ENCODE measurements at regions not wholly inside any gene's neighbourhood (a gene's known extent, or its start where the extent isn't known, plus 50 kb on each side); places are given as distances from the start of the nearest gene placed in this dataset.

GRCh38 chr5:82804155-82804690, 273.0 kb downstream of the TMEM167A start:
- no peak for DNase-seq

DNA sequence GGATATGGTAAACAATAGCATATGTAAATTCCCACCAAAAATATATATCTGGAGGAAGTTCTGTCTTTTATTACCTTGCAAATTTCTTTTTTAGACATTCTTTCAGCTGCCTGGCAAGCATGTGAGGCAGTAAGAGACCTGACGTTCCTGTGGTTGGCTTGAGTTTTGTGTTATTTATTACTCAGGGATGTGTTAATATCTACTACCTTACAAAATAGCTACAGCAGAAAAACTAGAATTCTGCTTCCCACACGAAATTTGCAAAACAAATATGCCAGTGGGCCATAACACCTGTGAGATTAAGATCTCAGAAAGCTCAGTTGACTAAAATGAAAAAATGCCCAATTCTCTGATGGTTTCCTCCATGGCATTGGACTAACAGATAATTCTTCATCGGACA, 274.2 kb downstream of the TMEM167A start:
- DNase-seq = no peak

DNA sequence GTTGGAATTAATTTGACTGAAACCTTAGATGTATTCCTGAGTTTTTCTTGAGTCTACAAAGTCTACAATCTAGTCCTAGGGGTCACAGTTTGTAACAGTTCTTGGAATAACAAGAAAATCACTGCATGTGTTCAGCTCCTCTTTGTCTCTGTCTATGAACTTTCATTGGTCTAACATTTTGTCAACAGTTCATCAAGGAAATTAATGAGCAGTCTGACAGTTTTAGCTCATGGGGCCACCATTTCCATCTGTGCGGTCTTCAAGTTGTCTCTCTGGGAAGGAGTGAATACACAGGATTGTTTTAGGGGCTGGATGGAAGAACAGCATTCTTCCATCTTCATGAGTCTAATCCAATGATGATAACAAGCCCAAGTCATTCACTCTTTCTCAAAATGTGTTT, 276.4 kb downstream of the TMEM167A start:
- DNase-seq = no peak

GRCh38 chr5:82799361-82800077, 277.7 kb downstream of the TMEM167A start:
- no peak for DNase-seq

DNA sequence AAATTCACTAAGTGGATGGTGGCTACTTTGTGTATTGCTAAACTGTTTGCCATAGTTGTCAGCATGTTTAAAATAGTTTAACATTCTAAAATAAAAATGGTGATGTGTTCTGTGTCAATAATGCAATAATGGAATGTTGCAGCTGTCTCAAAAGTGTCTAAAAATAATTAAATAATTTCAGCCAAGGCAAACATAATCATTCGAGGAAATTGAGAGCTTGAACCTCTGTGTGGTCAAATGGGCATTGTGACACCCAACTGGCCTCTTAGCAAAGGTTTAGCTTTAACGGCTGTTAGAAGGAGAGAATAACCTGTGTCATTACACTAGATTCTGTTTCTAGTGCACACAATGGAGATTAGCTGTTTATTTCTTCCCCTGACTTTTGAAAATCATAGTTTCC, 278.5 kb downstream of the TMEM167A start:
- DNase-seq = no peak

- DNase-seq = no peak
These were observed 280.4 kb downstream of the TMEM167A start for GRCh38 chr5:82796643-82797416.

DNA sequence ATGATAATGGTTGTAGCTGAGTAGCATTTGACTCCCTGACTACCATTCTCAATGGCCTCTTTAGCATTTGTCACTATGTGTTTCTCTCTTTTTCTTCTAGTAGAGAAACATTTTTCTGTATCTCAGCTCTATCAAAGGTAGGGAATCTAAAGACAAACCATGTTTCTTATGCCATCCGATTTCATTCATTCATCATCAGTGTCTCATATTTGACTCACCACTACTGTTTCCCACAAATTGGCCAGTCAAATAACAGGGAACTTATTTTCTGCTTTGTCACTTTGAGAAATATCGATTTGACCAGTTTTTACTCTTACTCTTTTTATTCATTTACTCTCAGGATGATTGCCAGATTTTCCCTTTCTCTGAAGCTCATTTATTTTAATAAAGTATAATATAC, 282.3 kb downstream of the TMEM167A start:
- no peak for DNase-seq

DNA sequence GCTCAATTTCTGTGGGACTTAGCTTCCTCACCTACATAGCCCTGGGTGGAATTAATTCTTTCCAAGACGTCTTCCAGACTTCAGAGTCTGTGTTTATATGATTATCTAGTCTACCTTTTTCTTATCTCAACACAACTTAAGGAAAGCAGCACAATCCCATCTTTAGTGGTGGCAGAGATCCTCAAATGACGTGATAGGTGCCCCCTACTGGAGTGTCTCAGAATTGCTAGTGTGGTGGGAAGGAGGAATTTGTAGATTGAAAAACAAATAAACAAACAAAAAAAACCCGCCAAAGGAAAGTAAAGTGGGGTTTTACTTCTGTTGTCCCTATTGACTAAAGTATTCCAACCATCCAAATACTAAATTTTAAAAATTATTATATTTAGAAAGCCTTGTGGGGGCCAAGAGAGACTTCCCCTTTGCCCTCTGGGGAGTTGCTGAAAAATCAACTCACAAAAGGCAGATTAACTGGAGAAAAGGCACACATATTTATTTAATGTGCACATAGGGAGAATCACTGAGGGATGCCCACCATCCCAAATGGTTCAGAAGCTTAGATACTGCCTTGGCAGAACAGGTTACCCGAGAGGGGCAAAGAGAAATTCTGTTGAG, 283.3 kb downstream of the TMEM167A start:
- peak; percentile 17 to 30 (median 26) for DNase-seq

GRCh38 chr5:82792096-82792495, 285.1 kb downstream of the TMEM167A start:
- DNase-seq = no peak

DNA sequence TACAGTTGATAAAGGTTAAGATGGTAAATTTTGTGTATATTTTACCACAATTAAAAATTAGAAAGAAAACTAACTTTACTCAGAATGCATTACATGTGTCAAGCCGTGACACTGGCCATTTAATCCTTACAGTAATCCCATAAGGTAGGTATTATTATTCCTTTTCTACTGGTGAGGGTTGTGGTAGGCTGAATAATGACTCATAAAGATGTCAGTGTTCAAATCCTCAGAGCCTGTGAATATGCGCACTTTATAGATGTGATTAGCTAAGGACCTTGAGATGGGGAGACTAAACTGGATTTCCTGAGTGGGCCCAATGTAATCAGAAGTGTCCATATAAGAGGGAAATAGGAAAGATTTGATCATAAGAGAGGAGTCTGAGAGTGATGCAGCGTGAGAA, 288.1 kb downstream of the TMEM167A start:
- no peak for DNase-seq

DNA sequence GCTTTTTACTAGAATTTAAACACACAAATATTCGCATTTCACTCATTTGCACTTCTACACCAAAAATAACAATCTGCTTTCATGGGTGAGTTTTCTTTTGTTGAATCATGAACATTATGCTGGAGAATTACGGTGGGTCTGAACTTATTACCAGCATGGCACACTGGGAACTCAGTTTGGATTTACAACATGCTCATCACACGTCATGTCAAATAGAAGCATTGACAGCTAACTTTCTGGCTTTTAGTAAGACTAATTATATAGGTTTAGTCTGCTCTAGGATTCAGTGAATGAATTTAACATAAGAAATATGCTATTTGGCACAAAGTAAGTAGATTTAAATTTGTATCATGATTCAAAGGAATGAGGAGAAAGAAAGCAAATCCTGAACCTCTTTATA, 290.4 kb downstream of the TMEM167A start:
- no peak for DNase-seq

DNA sequence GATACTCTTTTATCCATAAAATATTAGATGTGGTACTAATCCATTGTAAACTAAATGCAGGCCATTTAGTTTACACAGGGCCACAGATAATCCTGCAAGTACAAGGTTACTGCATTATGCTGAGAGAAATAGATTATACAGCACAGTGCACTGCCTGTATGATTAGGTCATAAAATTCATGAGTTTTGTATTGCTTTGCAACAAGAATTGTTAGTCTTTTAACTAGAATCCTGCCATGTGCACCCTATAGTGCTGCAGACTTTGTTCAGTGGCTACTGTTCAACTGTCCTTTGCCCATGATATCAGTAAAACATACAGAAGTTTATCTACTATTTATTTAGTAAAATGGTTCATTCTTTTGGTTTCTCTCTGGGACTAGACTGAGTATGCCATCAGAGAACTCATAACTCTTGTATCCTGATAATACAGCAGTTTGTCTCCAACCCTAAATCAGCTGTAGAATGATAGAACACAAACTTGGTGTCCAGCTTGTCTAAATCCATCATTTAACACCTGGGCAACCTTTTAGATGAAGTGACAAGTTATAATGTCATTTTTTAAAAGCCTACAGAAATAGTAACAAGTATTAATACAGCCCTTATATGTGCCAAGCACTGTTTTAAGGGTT, 291.2 kb downstream of the TMEM167A start:
- DNase-seq = no peak

DNA sequence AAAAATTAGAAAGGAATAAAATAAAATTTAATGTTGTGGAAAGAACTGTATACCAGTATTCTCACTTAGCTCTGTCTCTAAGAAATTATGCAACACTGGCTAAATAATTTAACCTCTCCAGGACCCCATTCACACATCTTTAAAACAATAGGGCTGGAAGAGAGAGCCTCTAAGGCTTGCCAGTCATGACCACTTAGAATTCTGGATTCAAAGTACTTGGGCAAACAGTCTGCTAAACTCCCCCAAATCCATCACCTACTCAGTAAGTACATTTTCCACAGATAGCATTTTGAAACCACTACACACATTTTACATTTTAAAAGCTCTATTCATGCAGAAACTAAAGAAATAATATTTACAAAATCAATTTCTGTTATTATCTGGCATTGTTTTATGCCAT, 291.7 kb downstream of the TMEM167A start:
- DNase-seq = no peak

- DNase-seq = no peak
These were observed 292.7 kb downstream of the TMEM167A start for GRCh38 chr5:82784521-82784920.

DNA sequence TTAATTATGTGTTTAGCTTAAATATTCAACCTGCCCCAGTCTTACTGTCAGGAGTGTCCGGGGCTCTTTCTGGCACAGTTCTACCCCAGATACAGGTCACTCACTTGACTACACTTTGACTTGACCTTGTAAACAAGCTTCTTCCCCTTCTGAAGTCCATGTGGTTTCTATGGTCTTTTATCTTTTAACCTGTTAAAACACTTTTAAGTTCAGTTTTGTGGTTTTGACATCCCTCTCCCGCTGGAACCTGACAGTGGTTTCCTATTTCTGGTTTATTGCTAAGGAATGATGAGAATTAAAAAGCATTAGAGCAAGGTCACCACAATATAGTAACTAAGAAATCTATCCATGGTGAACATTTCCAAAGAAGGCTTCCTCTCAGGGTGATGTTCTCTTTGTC, 300.1 kb downstream of the TMEM167A start:
- no peak for DNase-seq

DNA sequence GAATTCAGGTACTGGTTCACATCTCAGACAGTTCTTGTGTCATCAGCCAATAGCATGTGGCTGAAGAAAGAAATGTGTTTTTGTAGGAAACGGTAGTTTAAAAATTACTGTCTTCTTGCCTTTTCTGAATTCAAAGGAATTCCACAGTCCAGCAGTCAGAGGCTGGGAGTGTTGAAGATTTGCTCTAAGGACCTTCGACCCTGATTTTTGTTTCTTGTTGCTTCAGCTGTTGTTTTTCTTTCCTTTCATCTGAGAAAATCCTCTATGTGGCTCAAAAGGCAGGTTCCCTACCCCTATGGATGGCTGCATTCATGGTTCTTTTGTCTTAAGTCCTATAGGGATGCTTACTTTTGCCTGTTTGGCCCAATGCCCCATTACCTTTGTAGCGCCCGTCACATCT, 304.9 kb downstream of the TMEM167A start:
- DNase-seq = no peak

DNA sequence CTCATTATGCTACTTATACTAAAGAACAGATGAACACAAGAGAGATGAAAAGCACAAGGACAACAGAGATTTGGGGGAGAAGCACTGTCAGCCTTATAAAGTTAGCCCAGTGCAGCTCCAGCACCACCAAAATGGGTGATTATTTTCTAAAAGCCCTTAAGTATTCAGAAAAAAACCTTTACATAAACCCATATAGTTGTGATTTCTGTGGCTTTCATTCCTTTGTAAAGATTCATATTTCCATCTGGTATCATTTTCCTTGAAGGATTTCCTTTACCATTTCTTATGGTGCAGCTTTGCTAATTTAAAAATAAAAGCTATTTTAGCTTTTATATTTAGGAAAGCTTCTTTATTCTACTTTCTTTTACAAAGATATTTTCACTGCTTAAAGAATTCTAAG, 311.0 kb downstream of the TMEM167A start:
- no peak for DNase-seq

DNA sequence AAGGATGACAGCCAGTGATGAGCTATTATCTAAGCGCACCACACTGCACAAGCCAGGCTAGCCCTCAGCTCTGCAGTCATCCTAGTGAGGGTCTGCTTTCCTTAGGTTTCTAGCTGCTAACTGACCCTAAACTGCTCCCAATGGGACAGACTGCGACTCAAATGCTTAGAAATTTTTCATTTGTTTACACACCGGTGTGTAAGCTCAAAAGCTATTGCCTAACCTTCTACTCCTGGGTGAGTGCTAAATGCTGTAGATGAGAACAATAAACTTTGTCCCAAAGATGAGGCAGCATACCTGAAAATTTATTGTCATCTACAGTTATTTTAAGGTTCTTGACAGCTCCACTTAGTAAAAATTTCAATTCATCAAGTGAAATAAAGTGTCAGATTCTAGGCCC, 311.4 kb downstream of the TMEM167A start:
- no peak for DNase-seq

DNA sequence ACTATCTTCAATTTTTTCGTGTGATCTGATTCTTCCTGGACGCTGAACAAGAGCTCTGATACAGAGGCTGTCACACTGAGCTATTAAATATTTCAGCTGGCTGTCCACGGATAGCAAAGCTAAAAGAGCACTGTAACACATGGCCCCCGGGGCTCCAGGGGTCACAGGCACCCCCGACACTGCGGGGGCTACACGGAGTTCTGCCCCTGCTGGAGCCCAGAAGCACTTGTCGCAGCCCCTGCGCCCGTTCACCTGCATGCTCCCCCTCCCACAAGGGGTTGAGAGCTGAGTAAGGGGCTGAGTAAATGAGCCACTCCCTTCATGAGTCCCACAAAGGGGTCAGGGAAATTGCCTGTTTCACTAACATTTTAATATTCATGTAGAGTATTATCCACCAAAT, 316.3 kb downstream of the TMEM167A start:
- DNase-seq = no peak

DNA sequence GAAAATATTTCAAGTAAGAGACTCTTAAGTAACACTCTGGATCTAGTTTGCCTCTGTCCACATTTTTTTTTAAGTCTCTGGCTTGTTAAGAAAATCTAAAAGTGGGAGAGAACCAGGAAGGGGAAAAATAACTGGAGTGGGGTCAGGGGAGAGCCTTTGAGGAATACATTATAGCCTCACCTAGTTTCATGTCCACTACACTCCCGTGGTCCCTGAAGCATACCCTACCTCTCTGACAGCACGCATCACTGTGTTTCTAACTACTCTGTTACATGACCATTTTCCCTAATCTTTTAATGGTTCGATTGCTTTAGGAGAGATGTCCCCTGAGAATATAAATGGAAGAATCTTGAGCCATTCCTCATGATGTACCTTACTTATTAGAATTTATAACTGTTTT, 318.3 kb downstream of the TMEM167A start:
- DNase-seq = no peak

- DNase-seq = no peak
These were observed 322.4 kb downstream of the TMEM167A start for GRCh38 chr5:82754759-82755158.

GRCh38 chr5:82754036-82754746, 323.0 kb downstream of the TMEM167A start:
- DNase-seq = no peak

- no peak for DNase-seq
These were observed 323.8 kb downstream of the TMEM167A start for GRCh38 chr5:82753374-82753773.
